Sigmoid colon (tissue), 4 donors: ENCODE measurements at regions not wholly inside any gene's neighbourhood (a gene's known extent, or its start where the extent isn't known, plus 50 kb on each side); places are given as distances from the start of the nearest gene placed in this dataset.

Experiments used
- EP300 ChIP-seq, 4 donors: sonication (generic); formaldehyde crosslinking; IDR thresholded peaks; one replicate each; pipeline ENCODE4 v1.6.1; 2017; ENCODE audit warnings: antibody characterized with exemption in 4 of 4
- POLR2A ChIP-seq, 2 donors: fragments of 450-650 bp; IDR thresholded peaks; one replicate each; pipeline ENCODE4 v1.6.1; 2016; ENCODE audit warnings: antibody characterized with exemption in 2 of 2, mild to moderate bottlenecking in 2 of 2, moderate library complexity in 2 of 2
- POLR2AphosphoS5 ChIP-seq, 4 donors: sonication (generic); formaldehyde crosslinking; IDR thresholded peaks; one replicate each; pipeline ENCODE4 v1.6.1; 2017; ENCODE audit warnings: antibody characterized with exemption in 4 of 4
- TF ChIP-seq, protein P1 (sequence below), 4 experiments: fragments of 450-650 bp in 3 of 4; fragments of 200-600 bp in 1 of 4; IDR thresholded peaks; one replicate each; pipeline ENCODE4 v1.5.1; 2016 to 2019; ENCODE audit warnings: antibody characterized with exemption in 4 of 4, mild to moderate bottlenecking in 3 of 4, moderate library complexity in 2 of 4

DNA sequence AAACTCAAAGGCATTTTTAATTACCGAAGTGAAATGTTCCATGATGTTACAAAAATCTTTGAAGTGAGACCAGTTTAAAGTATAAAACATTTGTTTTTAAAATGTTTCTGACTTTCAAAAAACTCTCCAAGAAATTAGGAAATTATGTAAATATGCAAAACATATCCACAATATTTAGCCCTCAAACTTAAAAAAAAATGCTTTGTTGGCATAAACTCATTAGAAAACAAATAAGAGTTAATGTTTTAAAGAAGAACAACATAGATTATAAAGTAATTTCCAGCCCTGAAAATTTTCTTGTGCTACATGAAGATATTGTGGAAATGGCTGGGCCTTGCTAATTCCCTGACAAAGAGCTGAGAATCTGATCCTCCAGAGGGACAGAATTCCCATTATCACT lies 199.7 kb upstream of the STARD13 start:
- TF ChIP-seq, protein P1, sequence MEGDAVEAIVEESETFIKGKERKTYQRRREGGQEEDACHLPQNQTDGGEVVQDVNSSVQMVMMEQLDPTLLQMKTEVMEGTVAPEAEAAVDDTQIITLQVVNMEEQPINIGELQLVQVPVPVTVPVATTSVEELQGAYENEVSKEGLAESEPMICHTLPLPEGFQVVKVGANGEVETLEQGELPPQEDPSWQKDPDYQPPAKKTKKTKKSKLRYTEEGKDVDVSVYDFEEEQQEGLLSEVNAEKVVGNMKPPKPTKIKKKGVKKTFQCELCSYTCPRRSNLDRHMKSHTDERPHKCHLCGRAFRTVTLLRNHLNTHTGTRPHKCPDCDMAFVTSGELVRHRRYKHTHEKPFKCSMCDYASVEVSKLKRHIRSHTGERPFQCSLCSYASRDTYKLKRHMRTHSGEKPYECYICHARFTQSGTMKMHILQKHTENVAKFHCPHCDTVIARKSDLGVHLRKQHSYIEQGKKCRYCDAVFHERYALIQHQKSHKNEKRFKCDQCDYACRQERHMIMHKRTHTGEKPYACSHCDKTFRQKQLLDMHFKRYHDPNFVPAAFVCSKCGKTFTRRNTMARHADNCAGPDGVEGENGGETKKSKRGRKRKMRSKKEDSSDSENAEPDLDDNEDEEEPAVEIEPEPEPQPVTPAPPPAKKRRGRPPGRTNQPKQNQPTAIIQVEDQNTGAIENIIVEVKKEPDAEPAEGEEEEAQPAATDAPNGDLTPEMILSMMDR (IDR thresholded peaks at IDR 0.05): no peak
- TF ChIP-seq POLR2A (IDR thresholded peaks at IDR 0.05) (no peak), POLR2AphosphoS5 (IDR thresholded peaks at IDR 0.05) (no peak), EP300 (IDR thresholded peaks at IDR 0.05) (no peak)
